ENCODE measurements at regions not wholly inside any gene's neighbourhood (a gene's known extent, or its start where the extent isn't known, plus 50 kb on each side); places are given as distances from the start of the nearest gene placed in this dataset.

DNA sequence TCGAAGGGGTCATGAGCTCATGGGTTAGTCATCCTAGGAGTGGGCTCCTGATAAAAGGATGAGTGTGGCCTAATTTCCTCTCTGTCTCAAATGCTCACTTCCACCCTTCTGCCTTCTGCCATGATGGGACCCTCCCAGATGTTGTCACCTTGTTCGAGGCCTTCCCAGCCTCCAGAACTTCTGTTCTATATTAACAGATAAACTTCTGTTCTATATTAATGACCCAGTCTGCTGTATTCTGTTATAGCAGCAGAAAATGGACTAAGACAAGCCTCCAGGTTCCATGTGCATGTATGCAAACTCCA, 583.2 kb downstream of the GLRX3 start:
- Histone ChIP-seq H3K4me1 (ENCODE audit: control insufficient read depth, extremely low read depth, insufficient read depth, low read length) (no peaks in the 10 kb centered on the region), H3K9ac (ENCODE audit: control insufficient read depth, extremely low read depth, insufficient read depth, low read length) (no peak overlapping the region), H3K27ac (ENCODE audit: control insufficient read depth, insufficient read depth, low read length) (no peak overlapping the region), H3K79me2 (ENCODE audit: control insufficient read depth, insufficient read depth, low read length) (no peaks in the 10 kb centered on the region), H2AFZ (ENCODE audit: control insufficient read depth, low read length) (no peak overlapping the region), H3K36me3 (ENCODE audit: control insufficient read depth in 2 of 2, extremely low read depth in 1 of 2, insufficient read depth in 2 of 2, low read length in 2 of 2) (no peaks in the 10 kb centered on the region), H3K9me1 (ENCODE audit: control insufficient read depth, extremely low read depth, insufficient read depth, low read length) (no peaks in the 10 kb centered on the region), H3K9me3 (ENCODE audit: control insufficient read depth, low read depth, low read length) (peaks cover 12% of the 10 kb centered on the region), H3K27me3 (ENCODE audit: control insufficient read depth, extremely low read depth, insufficient read depth, low read length) (no peaks in the 10 kb centered on the region), H3K4me3 (ENCODE audit: control insufficient read depth in 2 of 3, extremely low read depth in 1 of 3, insufficient read depth in 2 of 3, low read depth in 1 of 3, low read length in 3 of 3) (no peak overlapping the region), H3K4me2 (ENCODE audit: control insufficient read depth, extremely low read depth, insufficient read depth, low read depth, low read length) (no peak overlapping the region), H4K20me1 (ENCODE audit: control insufficient read depth, extremely low read depth, insufficient read depth, low read length) (no peaks in the 10 kb centered on the region)
- FAIRE-seq (no peak), DNase-seq (ENCODE audit: low read depth, low spot score) (no peak)
- dilution Hi-C loops (cut with MboI; ENCODE audit: extremely low pct_ligation_motif_present, low sequenced_read_pairs): no loop called here
- TF ChIP-seq, protein P1, sequence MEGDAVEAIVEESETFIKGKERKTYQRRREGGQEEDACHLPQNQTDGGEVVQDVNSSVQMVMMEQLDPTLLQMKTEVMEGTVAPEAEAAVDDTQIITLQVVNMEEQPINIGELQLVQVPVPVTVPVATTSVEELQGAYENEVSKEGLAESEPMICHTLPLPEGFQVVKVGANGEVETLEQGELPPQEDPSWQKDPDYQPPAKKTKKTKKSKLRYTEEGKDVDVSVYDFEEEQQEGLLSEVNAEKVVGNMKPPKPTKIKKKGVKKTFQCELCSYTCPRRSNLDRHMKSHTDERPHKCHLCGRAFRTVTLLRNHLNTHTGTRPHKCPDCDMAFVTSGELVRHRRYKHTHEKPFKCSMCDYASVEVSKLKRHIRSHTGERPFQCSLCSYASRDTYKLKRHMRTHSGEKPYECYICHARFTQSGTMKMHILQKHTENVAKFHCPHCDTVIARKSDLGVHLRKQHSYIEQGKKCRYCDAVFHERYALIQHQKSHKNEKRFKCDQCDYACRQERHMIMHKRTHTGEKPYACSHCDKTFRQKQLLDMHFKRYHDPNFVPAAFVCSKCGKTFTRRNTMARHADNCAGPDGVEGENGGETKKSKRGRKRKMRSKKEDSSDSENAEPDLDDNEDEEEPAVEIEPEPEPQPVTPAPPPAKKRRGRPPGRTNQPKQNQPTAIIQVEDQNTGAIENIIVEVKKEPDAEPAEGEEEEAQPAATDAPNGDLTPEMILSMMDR (optimal IDR thresholded peaks at IDR 0.05 in 1 of 3, IDR thresholded peaks at IDR 0.05 in 1 of 3, conservative IDR thresholded peaks at IDR 0.05 in 1 of 3; ENCODE audit: extremely low read depth in 1 of 3, insufficient read depth in 2 of 3, low read length in 3 of 3): no peak
- TF ChIP-seq EZH2 (IDR thresholded peaks at IDR 0.05; ENCODE audit: low read length): no peak

DNA sequence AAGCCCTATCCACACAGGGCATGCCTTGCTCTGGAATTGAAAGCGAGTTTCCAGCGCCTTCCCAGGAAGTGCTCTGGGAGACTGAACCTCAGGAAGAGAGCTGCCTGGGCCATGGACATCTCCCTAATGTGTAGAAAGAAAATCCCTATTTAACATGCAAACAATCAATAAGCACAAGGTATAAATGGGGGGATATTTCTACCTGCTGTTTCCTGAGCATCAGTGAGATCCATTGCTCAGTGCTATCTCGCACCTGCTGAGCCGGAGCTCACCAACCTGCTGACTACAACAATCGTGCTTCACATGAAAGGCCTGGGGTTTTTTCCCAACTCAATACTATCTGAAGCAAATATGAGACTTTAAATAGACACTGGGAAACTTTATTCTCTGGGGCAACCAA, 584.0 kb downstream of the GLRX3 start:
- no peak overlapping the region for H2AFZ ChIP-seq (ENCODE audit: control insufficient read depth, low read length)
- DNase-seq (ENCODE audit: low read depth, low spot score) (no peak), FAIRE-seq (no peak)
- H3K4me1 ChIP-seq (ENCODE audit: control insufficient read depth, extremely low read depth, insufficient read depth, low read length): no peaks in the 10 kb centered on the region
- TF ChIP-seq EZH2 (IDR thresholded peaks at IDR 0.05; ENCODE audit: low read length): no peak
- TF ChIP-seq, protein P1 (optimal IDR thresholded peaks at IDR 0.05 in 1 of 3, IDR thresholded peaks at IDR 0.05 in 1 of 3, conservative IDR thresholded peaks at IDR 0.05 in 1 of 3; ENCODE audit: extremely low read depth in 1 of 3, insufficient read depth in 2 of 3, low read length in 3 of 3): no peak
- peaks cover 16% of the 10 kb centered on the region for H3K9me3 ChIP-seq (ENCODE audit: control insufficient read depth, low read depth, low read length)
- H3K9me1 ChIP-seq (ENCODE audit: control insufficient read depth, extremely low read depth, insufficient read depth, low read length): no peaks in the 10 kb centered on the region
- no peaks in the 10 kb centered on the region for H4K20me1 ChIP-seq (ENCODE audit: control insufficient read depth, extremely low read depth, insufficient read depth, low read length)
- H3K27ac ChIP-seq (ENCODE audit: control insufficient read depth, insufficient read depth, low read length): no peak overlapping the region
- dilution Hi-C loops (cut with MboI; ENCODE audit: extremely low pct_ligation_motif_present, low sequenced_read_pairs): no loop called here
- no peak overlapping the region for H3K4me3 ChIP-seq (ENCODE audit: control insufficient read depth in 2 of 3, extremely low read depth in 1 of 3, insufficient read depth in 2 of 3, low read depth in 1 of 3, low read length in 3 of 3)
- no peak overlapping the region for H3K4me2 ChIP-seq (ENCODE audit: control insufficient read depth, extremely low read depth, insufficient read depth, low read depth, low read length)
- no peaks in the 10 kb centered on the region for H3K79me2 ChIP-seq (ENCODE audit: control insufficient read depth, insufficient read depth, low read length)
- no peaks in the 10 kb centered on the region for H3K36me3 ChIP-seq (ENCODE audit: control insufficient read depth in 2 of 2, extremely low read depth in 1 of 2, insufficient read depth in 2 of 2, low read length in 2 of 2)
- H3K27me3 ChIP-seq (ENCODE audit: control insufficient read depth, extremely low read depth, insufficient read depth, low read length): no peaks in the 10 kb centered on the region
- H3K9ac ChIP-seq (ENCODE audit: control insufficient read depth, extremely low read depth, insufficient read depth, low read length): no peak overlapping the region
